ENCODE measurements at regions not wholly inside any gene's neighbourhood (a gene's known extent, or its start where the extent isn't known, plus 50 kb on each side); places are given as distances from the start of the nearest gene placed in this dataset.

GRCh38 chr5:114223866-114224265 lies 138.0 kb upstream of the KCNN2 start:
- Histone ChIP-seq H3K27ac (no peak overlapping the region), H3K4me1 (no peaks in the 10 kb centered on the region), H3K36me3 (no peaks in the 10 kb centered on the region), H3K27me3 (no peaks in the 10 kb centered on the region), H3K9me3 (peaks cover 0 to 12% (median 4%) of the 10 kb centered on the region in 4 donors), H3K4me3 (no peak overlapping the region)
- WGBS, 5 donors, result 81 to 100% (median 92%) methylated on average over 1 of the region's 1 CpG
- no peak for DNase-seq
- intact Hi-C loops (cut with DNase I; ENCODE audit: low total_unique reads), result no loop called here
- peak in 2 of 7 experiments; percentile 31 to 32 for TF ChIP-seq CTCF (IDR thresholded peaks at IDR 0.05)
- TF ChIP-seq POLR2AphosphoS5 (IDR thresholded peaks at IDR 0.05), result no peak

GRCh38 chr5:114237766-114238165 lies 124.1 kb upstream of the KCNN2 start:
- no peak for DNase-seq
- WGBS, 5 donors, result 43 to 67% (median 65%) methylated on average over 5 of the region's 5 CpGs
- intact Hi-C loops (cut with DNase I; ENCODE audit: low total_unique reads), result no loop called here
- Histone ChIP-seq H3K27me3 (no peaks in the 10 kb centered on the region), H3K36me3 (no peaks in the 10 kb centered on the region), H3K27ac (no peak overlapping the region), H3K4me1 (no peaks in the 10 kb centered on the region), H3K4me3 (no peak overlapping the region), H3K9me3 (no peaks in the 10 kb centered on the region)
- TF ChIP-seq POLR2A (IDR thresholded peaks at IDR 0.05) (no peak), POLR2AphosphoS5 (IDR thresholded peaks at IDR 0.05) (no peak), CTCF (IDR thresholded peaks at IDR 0.05) (no peak), EP300 (IDR thresholded peaks at IDR 0.05) (no peak)

- H3K4me1 ChIP-seq, result no peaks in the 10 kb centered on the region
- H3K4me3 ChIP-seq, result no peak overlapping the region
- no peaks in the 10 kb centered on the region for H3K36me3 ChIP-seq
- intact Hi-C loops (cut with DNase I; ENCODE audit: low total_unique reads), result no loop called here
- no peak for TF ChIP-seq CTCF (IDR thresholded peaks at IDR 0.05)
- TF ChIP-seq EP300 (IDR thresholded peaks at IDR 0.05), result no peak
- no peak for TF ChIP-seq POLR2A (IDR thresholded peaks at IDR 0.05)
- no peak for TF ChIP-seq POLR2AphosphoS5 (IDR thresholded peaks at IDR 0.05)
- H3K27me3 ChIP-seq, result no peaks in the 10 kb centered on the region
- H3K27ac ChIP-seq, result no peak overlapping the region
- no peak for DNase-seq
- no peaks in the 10 kb centered on the region for H3K9me3 ChIP-seq
Observed at GRCh38 chr5:114238771-114239313, 123.0 kb upstream of the KCNN2 start.

- Histone ChIP-seq H3K27me3 (no peaks in the 10 kb centered on the region), H3K27ac (no peak overlapping the region), H3K4me1 (no peaks in the 10 kb centered on the region), H3K4me3 (no peak overlapping the region), H3K9me3 (no peaks in the 10 kb centered on the region), H3K36me3 (no peaks in the 10 kb centered on the region)
- intact Hi-C loops (cut with DNase I; ENCODE audit: low total_unique reads), result no loop called here
- TF ChIP-seq EP300 (IDR thresholded peaks at IDR 0.05) (no peak), CTCF (IDR thresholded peaks at IDR 0.05) (no peak), POLR2A (IDR thresholded peaks at IDR 0.05) (no peak), POLR2AphosphoS5 (IDR thresholded peaks at IDR 0.05) (no peak)
- WGBS, 5 donors, result 51 to 73% (median 63%) methylated on average over 8 of the region's 8 CpGs
- no peak for DNase-seq
Observed at GRCh38 chr5:114243281-114243971, 118.4 kb upstream of the KCNN2 start.
